Astrocyte of the spinal cord (primary cell): ENCODE measurements at regions not wholly inside any gene's neighbourhood (a gene's known extent, or its start where the extent isn't known, plus 50 kb on each side); places are given as distances from the start of the nearest gene placed in this dataset.

ENCODE experiments used
- DNase-seq: peaks from one replicate; pipeline ENCODE4 v3.0.0; 2011; ENCODE audit warnings: low read depth, low spot score
- H3K4me3 ChIP-seq: 2 replicates; pipeline ENCODE4 v1.5.1; 2011; ENCODE audit warnings: low read depth, mild to moderate bottlenecking, low read length, moderate library complexity
- in situ Hi-C: cut with HindIII; loops from 2 replicates; pipeline ENCODE4 v1.10.0; 2017; ENCODE audit warnings: low sequenced_read_pairs
- TF ChIP-seq, protein P1 (sequence below): IDR thresholded peaks from 2 replicates; pipeline ENCODE4 v1.5.1; 2012; ENCODE audit warnings: low read depth, mild to moderate bottlenecking, low read length, inconsistent platforms

DNA sequence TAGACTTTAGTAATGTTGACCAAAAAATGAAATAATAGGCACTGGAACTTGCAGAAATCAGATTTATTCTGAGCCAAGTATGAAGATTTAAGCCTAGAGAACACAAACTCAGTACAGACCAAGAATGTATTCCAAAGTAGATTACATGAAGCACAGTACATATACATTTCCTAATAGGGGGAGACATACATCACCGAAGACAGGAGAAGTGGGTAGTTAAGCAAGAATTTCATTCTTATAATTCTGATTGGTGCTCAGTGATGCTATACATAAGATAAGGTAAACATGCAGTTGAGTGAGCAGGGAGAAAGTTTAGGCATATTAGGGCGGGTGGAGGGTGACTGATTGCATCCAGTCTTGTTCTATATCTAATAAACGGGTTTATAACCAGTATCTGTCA, 2218.8 kb downstream of the PCDH9 start:
- in situ Hi-C loops, result no loop called here
- no peak for DNase-seq
- no peak overlapping the region for H3K4me3 ChIP-seq
- TF ChIP-seq, protein P1, sequence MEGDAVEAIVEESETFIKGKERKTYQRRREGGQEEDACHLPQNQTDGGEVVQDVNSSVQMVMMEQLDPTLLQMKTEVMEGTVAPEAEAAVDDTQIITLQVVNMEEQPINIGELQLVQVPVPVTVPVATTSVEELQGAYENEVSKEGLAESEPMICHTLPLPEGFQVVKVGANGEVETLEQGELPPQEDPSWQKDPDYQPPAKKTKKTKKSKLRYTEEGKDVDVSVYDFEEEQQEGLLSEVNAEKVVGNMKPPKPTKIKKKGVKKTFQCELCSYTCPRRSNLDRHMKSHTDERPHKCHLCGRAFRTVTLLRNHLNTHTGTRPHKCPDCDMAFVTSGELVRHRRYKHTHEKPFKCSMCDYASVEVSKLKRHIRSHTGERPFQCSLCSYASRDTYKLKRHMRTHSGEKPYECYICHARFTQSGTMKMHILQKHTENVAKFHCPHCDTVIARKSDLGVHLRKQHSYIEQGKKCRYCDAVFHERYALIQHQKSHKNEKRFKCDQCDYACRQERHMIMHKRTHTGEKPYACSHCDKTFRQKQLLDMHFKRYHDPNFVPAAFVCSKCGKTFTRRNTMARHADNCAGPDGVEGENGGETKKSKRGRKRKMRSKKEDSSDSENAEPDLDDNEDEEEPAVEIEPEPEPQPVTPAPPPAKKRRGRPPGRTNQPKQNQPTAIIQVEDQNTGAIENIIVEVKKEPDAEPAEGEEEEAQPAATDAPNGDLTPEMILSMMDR, result no peak

DNA sequence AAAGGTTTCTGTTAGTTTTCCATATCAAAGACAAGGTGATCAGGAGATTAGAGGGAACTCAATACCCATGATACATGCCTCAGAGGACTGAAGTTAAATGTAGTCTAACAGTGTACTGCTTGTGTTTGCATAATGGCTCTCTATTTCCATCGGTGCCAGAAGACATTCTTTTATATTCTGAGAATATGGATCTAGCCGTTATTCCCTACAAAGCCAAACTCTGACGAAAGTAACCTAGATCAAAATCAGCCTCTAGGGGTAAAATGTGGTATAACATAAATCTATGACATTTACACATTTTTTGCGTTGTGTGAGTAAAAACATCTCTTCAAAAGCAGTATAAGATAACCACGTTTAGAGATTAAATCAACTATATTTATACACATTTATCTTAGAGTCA, 2232.7 kb downstream of the PCDH9 start:
- TF ChIP-seq, protein P1, result no peak
- H3K4me3 ChIP-seq, result no peak overlapping the region
- in situ Hi-C loops, result no loop called here
- no peak for DNase-seq

DNA sequence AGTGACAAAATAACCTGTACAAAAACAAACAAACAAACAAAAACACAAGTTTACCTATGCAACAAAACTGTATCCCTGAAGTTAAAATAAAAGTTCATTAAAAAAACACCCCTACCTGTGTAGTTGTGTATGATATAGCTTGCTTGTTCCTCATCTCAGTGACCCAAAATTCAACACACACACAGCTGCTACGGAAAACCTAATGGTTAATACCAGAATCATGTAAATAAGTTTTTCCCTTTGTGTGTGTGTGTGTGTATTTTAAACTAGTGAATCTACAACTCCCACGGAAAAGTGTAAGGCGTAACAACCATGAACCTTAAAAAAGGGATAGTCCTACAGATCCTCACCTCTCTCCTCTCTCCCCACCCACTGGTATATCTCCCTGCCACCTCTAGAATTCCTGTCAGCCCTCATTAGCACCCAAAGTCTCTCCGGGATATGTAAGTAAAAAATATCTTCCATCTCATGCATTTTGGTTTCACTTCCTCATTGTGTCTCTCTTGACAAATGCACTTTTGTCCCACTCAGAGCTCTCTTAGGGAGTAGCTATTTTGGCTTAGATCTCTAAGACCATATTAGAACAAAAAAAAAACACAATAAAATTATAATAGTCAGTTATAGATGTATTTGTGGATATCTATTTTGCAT, 2236.5 kb downstream of the PCDH9 start:
- TF ChIP-seq, protein P1, result no peak
- DNase-seq, result no peak
- in situ Hi-C loops, result no loop called here
- H3K4me3 ChIP-seq, result no peak overlapping the region

DNA sequence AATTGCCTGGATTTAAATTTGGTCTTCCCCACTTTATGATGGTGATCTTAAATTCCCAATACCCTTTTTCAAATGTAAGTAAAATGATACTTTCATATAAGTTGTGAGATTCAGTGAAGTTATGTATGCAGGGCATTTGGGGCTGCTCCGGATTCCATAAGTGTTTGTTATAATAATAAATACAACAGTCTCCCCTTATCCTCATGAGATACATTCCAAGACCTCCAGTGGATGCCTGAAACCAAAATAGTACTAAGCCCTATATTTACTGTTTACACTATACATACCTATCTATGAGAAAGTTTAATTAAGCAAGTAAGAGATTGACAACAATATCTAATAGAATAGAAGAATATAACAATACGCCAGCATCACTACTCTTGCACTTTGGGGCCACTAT, 2237.8 kb downstream of the PCDH9 start:
- TF ChIP-seq, protein P1, result no peak
- no peak overlapping the region for H3K4me3 ChIP-seq
- DNase-seq, result no peak
- in situ Hi-C loops, result no loop called here

DNA sequence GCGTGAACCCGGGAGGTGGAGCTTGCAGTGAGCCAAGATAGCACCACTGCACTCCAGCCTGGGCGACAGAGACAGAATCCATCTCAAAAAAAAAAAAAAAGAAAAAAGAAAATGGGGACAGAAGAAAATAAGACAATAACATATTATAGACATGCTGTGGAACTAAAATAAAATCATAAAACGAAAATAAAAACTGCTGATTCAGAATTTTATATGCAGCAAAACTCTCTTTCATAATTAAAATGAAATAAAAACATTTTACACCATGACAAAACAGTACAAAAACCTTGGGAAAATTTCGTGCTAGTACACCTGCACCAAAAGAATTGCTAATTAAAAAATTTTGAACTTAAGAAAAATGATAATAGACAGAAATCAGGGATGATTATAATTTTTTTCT, 2245.1 kb downstream of the PCDH9 start:
- DNase-seq, result no peak
- TF ChIP-seq, protein P1, result no peak
- H3K4me3 ChIP-seq, result no peak overlapping the region
- in situ Hi-C loops, result no loop called here

DNA sequence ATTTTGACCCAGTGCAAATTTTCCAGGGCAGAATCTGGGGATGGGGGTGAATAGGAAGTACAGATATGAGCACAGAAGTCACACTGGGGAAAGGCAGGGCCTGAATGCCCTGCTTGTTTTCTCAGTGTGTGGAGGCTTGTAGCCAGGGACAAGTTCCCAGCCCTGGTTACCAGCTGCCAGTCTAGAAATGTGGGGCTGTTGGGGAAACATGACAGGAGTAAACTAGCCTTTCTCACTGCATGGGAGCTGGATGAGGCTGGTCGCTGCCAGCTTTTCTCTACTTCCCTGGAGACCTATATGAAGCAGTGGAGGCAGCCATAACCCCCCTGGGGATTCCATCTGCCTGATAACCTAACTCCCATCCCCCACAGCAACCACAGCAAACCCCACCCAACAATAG, 2267.7 kb downstream of the PCDH9 start:
- in situ Hi-C loops, result no loop called here
- no peak for DNase-seq
- H3K4me3 ChIP-seq, result no peak overlapping the region
- TF ChIP-seq, protein P1, result no peak
